GM19239 (cell line): ENCODE measurements at regions not wholly inside any gene's neighbourhood (a gene's known extent, or its start where the extent isn't known, plus 50 kb on each side); places are given as distances from the start of the nearest gene placed in this dataset.
"Not testable (repeated sequence)": the region's sequence is repeated elsewhere in the genome, so short reads cannot be mapped to it uniquely, and the experiment has no call there.

Experiments used
- DNase-seq: peaks from one replicate; pipeline ENCODE4 v3.0.0; 2011; ENCODE audit warnings: low spot score; ENCODE audit not compliant: insufficient read length
- FAIRE-seq: peaks from 2 replicates; lab custom pipeline; 2011; peaks lifted over from hg19 to GRCh38; lab: Jason Lieb, UNC

DNA sequence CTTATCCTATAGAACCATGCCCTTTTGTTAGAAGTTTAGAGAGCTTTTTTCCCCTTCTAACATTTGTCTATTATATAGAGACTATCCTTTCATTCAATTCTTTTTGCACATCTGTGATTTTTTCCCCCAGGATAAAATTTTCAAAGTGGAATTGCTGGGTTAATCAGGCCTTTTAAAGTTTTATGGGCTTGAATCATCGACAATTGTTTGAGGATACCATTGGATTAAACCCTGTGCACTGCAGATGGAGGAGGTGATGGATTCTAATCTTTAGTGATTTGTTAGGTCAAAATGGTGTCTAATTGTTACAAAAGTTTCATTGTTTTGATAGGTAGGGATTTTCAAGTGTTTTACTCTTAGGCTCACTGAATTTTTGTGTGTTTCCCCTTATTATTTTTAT is 463.7 kb upstream of the CFAP20DC start:
- no peak for DNase-seq
- FAIRE-seq: no peak

DNA sequence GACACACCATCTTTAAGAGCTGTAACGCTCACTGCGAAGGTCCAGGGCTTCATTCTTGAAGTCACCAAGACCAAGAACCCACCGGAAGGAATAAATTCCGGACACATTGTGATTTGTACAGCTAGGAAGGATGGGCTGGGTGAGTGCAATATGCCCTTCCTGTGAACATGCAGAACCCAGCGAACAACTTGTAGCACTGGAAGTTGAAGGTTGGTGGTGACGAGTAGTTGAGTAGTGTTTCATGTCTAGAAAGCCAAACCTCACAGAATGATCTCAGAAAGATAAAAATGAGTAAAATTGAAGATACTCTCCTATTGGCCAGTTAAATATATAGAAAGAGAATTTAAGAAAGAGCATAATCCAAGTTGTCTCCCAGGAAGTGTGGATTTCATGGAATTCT is 462.2 kb upstream of the CFAP20DC start:
- FAIRE-seq: no peak
- DNase-seq: no peak

GRCh38 chr3:59510576-59510975 is 460.8 kb upstream of the CFAP20DC start:
- no peak for FAIRE-seq
- DNase-seq: no peak

GRCh38 chr3:59508273-59508672 is 458.4 kb upstream of the CFAP20DC start:
- DNase-seq: no peak
- FAIRE-seq: no peak

DNA sequence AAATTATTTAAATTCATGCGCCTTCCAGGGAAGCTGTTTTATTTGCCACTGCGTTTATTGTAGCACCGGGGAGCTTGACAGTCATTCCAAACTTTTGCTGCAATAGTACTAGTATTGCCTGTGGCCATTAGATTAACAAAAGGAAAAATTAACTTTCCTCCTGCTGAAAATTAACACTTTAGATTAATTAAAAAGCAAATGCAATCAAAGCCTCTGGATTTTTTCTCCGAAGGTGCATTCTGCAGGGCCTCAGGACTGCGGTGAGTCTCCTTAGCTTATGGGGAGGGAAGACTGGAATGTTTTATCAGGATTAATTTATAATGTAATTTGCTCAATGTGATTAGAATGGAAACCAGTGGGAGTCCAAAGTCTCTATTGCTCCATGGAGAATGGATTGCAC is 456.4 kb upstream of the CFAP20DC start:
- no peak for FAIRE-seq
- no peak for DNase-seq

DNA sequence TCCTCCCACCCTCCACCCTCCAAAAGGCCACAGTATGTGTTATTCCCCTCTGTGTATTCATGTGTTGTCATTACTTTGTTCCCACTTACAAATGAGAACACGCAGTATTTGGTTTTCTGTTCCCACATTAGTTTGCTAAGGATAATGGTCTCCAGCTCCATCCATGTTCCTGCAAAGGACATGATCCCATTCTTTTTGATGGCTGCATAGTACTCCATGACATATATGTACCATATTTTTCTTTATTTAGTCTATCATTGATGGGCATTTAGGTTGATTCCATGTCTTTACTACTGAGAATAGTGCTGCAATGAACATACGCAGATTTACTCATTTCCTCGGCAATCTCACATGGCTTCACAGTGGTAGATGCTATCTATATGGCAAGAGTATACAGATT is 453.6 kb upstream of the CFAP20DC start:
- no peak for FAIRE-seq

GRCh38 chr3:59502806-59503205 is 453.0 kb upstream of the CFAP20DC start:
- no peak for FAIRE-seq
- DNase-seq: no peak

More for the DNA sequence above, 453.6 kb upstream of the CFAP20DC start:
- DNase-seq: no peak

DNA sequence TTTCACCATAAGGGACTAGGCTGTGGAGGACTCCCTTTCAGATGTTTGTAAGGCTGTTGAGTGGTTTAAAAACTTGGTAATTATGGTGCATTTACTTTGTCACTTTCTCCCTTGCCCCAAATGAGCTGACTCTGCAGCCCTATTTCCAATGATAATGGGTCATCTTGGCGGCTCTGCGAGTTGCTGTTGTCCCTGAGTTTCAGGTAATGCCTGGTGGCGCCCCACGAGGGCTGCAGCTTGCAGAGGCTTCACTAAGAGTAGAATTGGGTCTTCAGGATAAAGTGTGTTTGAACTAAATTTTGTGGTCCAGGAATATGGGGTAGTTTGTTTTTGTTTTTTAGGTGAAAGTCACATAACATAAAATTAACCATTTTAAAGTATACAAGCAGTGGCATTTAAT is 450.1 kb upstream of the CFAP20DC start:
- FAIRE-seq: no peak
- no peak for DNase-seq

- DNase-seq: no peak
- FAIRE-seq: no peak
These were observed 449.2 kb upstream of the CFAP20DC start for GRCh38 chr3:59499000-59499399.

- DNase-seq: no peak
- no peak for FAIRE-seq
These were observed 446.4 kb upstream of the CFAP20DC start for GRCh38 chr3:59496250-59496649.

DNA sequence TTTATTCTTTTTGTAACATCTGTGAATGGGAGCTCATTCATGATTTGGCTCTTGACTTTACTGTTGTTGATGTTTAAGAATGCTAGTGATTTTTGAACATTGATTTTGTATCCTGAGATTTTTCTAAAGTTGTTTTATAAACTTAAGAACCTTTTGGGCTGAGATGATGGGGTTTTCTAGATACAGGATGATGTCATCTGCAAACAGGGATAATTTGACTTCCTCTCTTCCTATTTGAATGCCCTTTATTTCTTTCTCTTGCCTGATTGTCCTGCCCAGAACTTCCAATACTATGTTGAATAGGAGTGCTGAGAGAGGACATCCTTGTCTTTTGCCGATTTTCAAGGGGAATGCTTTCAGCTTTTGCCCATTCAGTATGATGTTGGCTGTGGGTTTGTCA is 445.1 kb upstream of the CFAP20DC start:
- not testable (repeated sequence) for FAIRE-seq, DNase-seq

DNA sequence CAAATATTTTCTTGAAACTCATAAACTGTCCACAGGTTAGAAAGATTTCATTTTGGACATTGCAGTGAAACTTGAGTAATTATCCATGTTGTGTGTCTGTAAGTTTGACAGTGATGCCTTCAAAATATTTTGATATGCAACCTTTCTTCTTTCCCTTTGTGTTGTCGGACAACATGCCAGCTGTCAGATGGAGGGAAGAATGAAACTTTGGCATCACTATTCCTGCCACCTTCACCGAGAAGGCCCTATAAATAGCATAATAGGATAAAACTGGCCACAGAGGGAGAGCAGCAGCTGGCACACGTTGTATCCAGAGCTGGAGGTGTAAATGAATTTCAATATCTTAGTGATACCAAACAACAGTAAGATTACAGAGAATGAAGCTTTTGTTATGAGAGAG is 436.7 kb upstream of the CFAP20DC start:
- FAIRE-seq (no peak), DNase-seq (no peak)

- FAIRE-seq (no peak), DNase-seq (no peak)
These were observed 433.4 kb upstream of the CFAP20DC start for GRCh38 chr3:59483191-59483590.

- FAIRE-seq: no peak
These were observed 432.9 kb upstream of the CFAP20DC start for GRCh38 chr3:59482684-59483083.

DNA sequence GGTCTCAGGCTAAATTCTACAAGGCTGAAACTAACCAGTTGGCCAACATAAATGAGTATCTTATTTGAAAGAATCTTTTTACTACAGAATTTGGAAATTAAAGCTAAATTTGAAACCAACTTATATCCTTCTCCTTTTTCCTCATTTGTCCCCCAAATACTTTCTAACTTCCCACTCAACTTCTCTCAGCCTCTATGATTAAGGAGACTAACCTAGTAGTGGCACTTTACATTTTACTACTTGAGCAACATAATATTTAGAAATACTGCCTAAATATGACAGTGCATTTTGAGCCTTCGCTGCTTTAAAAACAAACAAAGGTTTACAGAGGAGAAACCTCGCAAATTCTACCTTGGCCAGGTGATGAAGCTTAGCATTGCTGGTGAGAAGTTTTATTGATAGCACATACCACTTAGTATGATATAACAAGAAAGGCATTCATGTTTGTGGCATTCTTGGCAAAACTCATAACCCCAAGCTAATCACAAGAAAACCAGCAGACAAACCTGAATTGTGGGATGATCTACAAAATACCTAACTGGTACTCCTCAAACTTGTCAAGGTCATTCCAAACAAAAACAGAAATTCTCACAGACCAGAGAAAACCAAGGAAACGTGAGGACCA is 432.1 kb upstream of the CFAP20DC start:
- FAIRE-seq (no peak), DNase-seq (no peak)

More at GRCh38 chr3:59482684-59483083, 432.9 kb upstream of the CFAP20DC start:
- no peak for DNase-seq

GRCh38 chr3:59480486-59480995 is 430.7 kb upstream of the CFAP20DC start:
- FAIRE-seq (peak; percentile 91), DNase-seq (peak; percentile 18)

GRCh38 chr3:59473636-59474035 is 423.8 kb upstream of the CFAP20DC start:
- no peak for FAIRE-seq
- DNase-seq: no peak

GRCh38 chr3:59472541-59472940 is 422.7 kb upstream of the CFAP20DC start:
- FAIRE-seq (no peak), DNase-seq (no peak)

GRCh38 chr3:59469948-59470723 is 420.3 kb upstream of the CFAP20DC start:
- FAIRE-seq (no peak), DNase-seq (no peak)

- no peak for DNase-seq
- no peak for FAIRE-seq
These were observed 417.7 kb upstream of the CFAP20DC start for GRCh38 chr3:59467476-59467875.

GRCh38 chr3:59464187-59464586 is 414.4 kb upstream of the CFAP20DC start:
- DNase-seq (no peak), FAIRE-seq (no peak)

DNA sequence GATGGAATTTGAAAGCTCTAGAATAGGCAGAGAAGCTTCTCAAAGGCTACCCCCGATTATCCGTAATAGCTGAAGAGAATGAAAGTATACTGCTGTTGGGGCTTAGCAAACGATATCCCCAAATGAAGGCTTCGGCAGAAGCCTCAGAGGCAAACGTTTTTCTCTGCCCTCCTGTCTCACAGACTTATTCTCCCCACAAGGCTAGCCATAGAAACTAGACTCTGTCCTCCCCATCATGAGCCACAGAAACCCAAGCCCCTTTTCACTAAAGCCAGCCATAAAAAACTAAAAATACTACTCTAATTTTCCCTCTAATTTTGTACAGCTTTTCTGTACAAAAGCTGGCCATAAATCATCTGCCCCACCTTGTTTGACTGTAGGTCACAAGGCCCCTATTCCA is 413.4 kb upstream of the CFAP20DC start:
- FAIRE-seq (no peak), DNase-seq (no peak)
